H1 (cell line): ENCODE measurements at regions not wholly inside any gene's neighbourhood (a gene's known extent, or its start where the extent isn't known, plus 50 kb on each side); places are given as distances from the start of the nearest gene placed in this dataset.

Experiments used
- MAFK ChIP-seq: IDR thresholded peaks from 2 replicates; pipeline ENCODE4 v1.6.1; 2012; ENCODE audit warnings: low read depth, mild to moderate bottlenecking, improper control_type of control experiment, low read length
- PHF8 ChIP-seq: fragments of 200-600 bp; sonication (generic); conservative IDR thresholded peaks from 2 replicates; pipeline ENCODE4 v1.7.1; 2012; ENCODE audit warnings: low read depth, mild to moderate bottlenecking, inconsistent platforms, low read length, moderate library complexity
- TF ChIP-seq, protein P1 (sequence below): IDR thresholded peaks from 2 replicates; pipeline ENCODE4 v1.6.1; 2012; ENCODE audit warnings: low read length, inconsistent platforms

DNA sequence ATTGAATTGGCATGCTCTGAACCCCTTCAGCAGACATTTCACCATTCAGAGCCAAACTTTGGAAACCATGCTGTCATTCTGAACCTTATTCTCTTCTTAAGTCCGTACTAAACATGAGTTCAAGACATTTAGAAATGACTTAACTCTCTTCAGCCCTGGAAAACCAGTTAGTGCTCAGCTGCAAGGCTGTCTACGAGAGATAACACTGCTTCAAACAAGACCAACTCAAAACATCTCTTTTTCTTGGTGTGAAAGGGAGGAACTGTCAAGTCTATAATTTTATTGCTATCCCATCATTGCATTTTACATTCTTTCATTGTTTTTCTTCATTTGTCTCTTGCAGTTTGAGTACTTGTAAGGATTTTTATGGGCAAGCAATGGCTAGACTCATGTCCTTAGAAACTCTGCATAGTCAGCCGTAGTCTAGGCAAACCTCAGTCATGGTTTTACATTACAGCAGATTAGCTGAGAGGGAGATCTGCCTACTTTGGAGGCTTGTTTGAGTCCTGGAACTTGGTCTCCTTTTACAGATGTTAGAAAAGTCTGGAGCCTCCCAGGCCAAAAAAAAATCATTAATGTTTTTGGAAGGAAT is 120.6 kb upstream of the JADE1 start (continued):
- TF ChIP-seq, protein P1, sequence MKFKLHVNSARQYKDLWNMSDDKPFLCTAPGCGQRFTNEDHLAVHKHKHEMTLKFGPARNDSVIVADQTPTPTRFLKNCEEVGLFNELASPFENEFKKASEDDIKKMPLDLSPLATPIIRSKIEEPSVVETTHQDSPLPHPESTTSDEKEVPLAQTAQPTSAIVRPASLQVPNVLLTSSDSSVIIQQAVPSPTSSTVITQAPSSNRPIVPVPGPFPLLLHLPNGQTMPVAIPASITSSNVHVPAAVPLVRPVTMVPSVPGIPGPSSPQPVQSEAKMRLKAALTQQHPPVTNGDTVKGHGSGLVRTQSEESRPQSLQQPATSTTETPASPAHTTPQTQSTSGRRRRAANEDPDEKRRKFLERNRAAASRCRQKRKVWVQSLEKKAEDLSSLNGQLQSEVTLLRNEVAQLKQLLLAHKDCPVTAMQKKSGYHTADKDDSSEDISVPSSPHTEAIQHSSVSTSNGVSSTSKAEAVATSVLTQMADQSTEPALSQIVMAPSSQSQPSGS, result no peak
- TF ChIP-seq PHF8 (no peak), MAFK (no peak)
- TF ChIP-seq, all 59 proteins: peak for 0
